HEK293 (cell line): ENCODE measurements at regions not wholly inside any gene's neighbourhood (a gene's known extent, or its start where the extent isn't known, plus 50 kb on each side); places are given as distances from the start of the nearest gene placed in this dataset.

Source experiments
- CTCF ChIA-PET: fragments of 350-600 bp; formaldehyde crosslinking; extraction: SDS; loops from one replicate; lab custom pipeline; 2021; ENCODE audit warnings: antibody characterized with exemption; lab: Yijun Ruan, JAX
- POLR2A ChIA-PET: fragments of 300-600 bp; formaldehyde crosslinking; extraction: SDS; loops from one replicate; lab custom pipeline; 2020; ENCODE audit warnings: antibody characterized with exemption, inconsistent platforms; lab: Yijun Ruan, JAX
- H3K27ac ChIP-seq: fragments of 200-500 bp; sonication (Bioruptor generic); 2 replicates; pipeline ENCODE4 v1.5.1; 2014; ENCODE audit warnings: low read depth, low read length, control low read depth, inconsistent platforms; ENCODE audit errors: extremely low read depth
- H3K36me3 ChIP-seq, 2 experiments: fragments of 200-500 bp in 1 of 2; sonication (Bioruptor generic) in 1 of 2; 1 replicate in 1 of 2; 2 replicates in 1 of 2; pipeline ENCODE4 v1.5.1; 2014 to 2017; ENCODE audit warnings: inconsistent platforms in 2 of 2, low read length in 2 of 2; ENCODE audit not compliant: control insufficient read depth in 2 of 2, insufficient read depth in 1 of 2
- H3K4me1 ChIP-seq: fragments of 200-500 bp; sonication (Bioruptor generic); 2 replicates; pipeline ENCODE4 v1.5.1; 2014; ENCODE audit warnings: mild to moderate bottlenecking, low read length, inconsistent platforms; ENCODE audit not compliant: control insufficient read depth, insufficient read depth
- H3K4me3 ChIP-seq: 2 replicates; pipeline ENCODE4 v1.5.1; 2011; ENCODE audit warnings: low read depth, mild to moderate bottlenecking, control low read depth, low read length, moderate library complexity
- H3K9me3 ChIP-seq: fragments of 200-500 bp; sonication (Bioruptor generic); 2 replicates; pipeline ENCODE4 v1.5.1; 2014; ENCODE audit warnings: low read depth, low read length, inconsistent platforms; ENCODE audit not compliant: control insufficient read depth, insufficient read depth
- AEBP2 ChIP-seq: fragments of 450-650 bp; formaldehyde crosslinking; IDR thresholded peaks from 2 replicates; pipeline ENCODE4 v1.5.1; 2016; ENCODE audit warnings: missing biosample characterization, missing genetic modification characterization, borderline replicate concordance
- HOXD13 ChIP-seq: sonication (generic); formaldehyde crosslinking; IDR thresholded peaks from 2 replicates; pipeline ENCODE4 v1.8.0; 2022; ENCODE audit warnings: missing genetic modification reagents, borderline replicate concordance
- ZSCAN18 ChIP-seq: fragments of 450-650 bp; formaldehyde crosslinking; IDR thresholded peaks from 2 replicates; pipeline ENCODE4 v1.5.1; 2016; ENCODE audit warnings: missing biosample characterization, missing genetic modification characterization
- TF ChIP-seq, protein P1 (sequence below): fragments of 450-650 bp; formaldehyde crosslinking; IDR thresholded peaks from 2 replicates; pipeline ENCODE4 v1.5.1; 2016; ENCODE audit warnings: missing biosample characterization, missing genetic modification characterization, borderline replicate concordance

DNA sequence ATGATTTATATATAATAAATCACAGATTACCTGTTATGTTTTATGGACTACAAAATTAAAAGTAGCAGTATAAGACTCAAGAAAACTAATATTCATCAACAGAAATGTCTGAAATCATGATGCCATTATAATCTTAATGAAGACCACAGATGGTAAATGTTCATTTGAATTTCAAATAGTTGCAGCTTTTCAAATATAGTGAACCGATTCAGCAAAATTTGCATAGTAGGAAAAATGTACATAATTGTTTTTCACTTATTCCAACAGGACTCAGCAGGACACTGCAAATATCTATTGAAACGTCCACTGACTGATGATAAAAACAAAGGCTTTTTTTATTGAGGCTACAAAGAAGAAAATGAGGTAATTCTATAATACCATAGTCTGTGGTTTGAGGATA is 51.2 kb upstream of the LSM8 start:
- Histone ChIP-seq H3K4me1 (no peaks in the 10 kb centered on the region), H3K27ac (no peak overlapping the region), H3K4me3 (no peak overlapping the region), H3K36me3 (no peaks in the 10 kb centered on the region), H3K9me3 (no peaks in the 10 kb centered on the region)
- ChIA-PET CTCF (interaction anchor here (0.6 kb wide), 1 partner anchor 62 kb away, joined by 4 read pairs; no protein-coding TSS in a partner anchor), POLR2A (no interaction called here)
- no peak for TF ChIP-seq ZSCAN18 (tag by site-specific recombination)
- TF ChIP-seq, protein P1, sequence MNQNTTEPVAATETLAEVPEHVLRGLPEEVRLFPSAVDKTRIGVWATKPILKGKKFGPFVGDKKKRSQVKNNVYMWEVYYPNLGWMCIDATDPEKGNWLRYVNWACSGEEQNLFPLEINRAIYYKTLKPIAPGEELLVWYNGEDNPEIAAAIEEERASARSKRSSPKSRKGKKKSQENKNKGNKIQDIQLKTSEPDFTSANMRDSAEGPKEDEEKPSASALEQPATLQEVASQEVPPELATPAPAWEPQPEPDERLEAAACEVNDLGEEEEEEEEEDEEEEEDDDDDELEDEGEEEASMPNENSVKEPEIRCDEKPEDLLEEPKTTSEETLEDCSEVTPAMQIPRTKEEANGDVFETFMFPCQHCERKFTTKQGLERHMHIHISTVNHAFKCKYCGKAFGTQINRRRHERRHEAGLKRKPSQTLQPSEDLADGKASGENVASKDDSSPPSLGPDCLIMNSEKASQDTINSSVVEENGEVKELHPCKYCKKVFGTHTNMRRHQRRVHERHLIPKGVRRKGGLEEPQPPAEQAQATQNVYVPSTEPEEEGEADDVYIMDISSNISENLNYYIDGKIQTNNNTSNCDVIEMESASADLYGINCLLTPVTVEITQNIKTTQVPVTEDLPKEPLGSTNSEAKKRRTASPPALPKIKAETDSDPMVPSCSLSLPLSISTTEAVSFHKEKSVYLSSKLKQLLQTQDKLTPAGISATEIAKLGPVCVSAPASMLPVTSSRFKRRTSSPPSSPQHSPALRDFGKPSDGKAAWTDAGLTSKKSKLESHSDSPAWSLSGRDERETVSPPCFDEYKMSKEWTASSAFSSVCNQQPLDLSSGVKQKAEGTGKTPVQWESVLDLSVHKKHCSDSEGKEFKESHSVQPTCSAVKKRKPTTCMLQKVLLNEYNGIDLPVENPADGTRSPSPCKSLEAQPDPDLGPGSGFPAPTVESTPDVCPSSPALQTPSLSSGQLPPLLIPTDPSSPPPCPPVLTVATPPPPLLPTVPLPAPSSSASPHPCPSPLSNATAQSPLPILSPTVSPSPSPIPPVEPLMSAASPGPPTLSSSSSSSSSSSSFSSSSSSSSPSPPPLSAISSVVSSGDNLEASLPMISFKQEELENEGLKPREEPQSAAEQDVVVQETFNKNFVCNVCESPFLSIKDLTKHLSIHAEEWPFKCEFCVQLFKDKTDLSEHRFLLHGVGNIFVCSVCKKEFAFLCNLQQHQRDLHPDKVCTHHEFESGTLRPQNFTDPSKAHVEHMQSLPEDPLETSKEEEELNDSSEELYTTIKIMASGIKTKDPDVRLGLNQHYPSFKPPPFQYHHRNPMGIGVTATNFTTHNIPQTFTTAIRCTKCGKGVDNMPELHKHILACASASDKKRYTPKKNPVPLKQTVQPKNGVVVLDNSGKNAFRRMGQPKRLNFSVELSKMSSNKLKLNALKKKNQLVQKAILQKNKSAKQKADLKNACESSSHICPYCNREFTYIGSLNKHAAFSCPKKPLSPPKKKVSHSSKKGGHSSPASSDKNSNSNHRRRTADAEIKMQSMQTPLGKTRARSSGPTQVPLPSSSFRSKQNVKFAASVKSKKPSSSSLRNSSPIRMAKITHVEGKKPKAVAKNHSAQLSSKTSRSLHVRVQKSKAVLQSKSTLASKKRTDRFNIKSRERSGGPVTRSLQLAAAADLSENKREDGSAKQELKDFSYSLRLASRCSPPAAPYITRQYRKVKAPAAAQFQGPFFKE = no peak
- no peak for TF ChIP-seq AEBP2
- no peak for TF ChIP-seq HOXD13
